Right renal pelvis (tissue), 4 donors: ENCODE measurements at regions not wholly inside any gene's neighbourhood (a gene's known extent, or its start where the extent isn't known, plus 50 kb on each side); places are given as distances from the start of the nearest gene placed in this dataset.

Experiments used
- DNase-seq, 4 donors: peaks; one replicate each; pipeline ENCODE4 v3.0.0-alpha.2; 2013; ENCODE audit warnings: low read depth in 4 of 4, low spot score in 3 of 4, missing footprints in 1 of 4

- DNase-seq: no peak
Observed at GRCh38 chr17:56648321-56648720, 54.8 kb downstream of the NOG start.

GRCh38 chr17:56648806-56649205 is 55.3 kb downstream of the NOG start:
- DNase-seq: no peak

- DNase-seq: no peak
Observed at GRCh38 chr17:56652628-56653027, 59.1 kb downstream of the NOG start.

- DNase-seq: peak in 2 of 4 donors; percentile 5 to 28
Observed at GRCh38 chr17:56653877-56654276, 60.4 kb downstream of the NOG start.

GRCh38 chr17:56656701-56657327 is 63.3 kb downstream of the NOG start:
- peak in 2 of 4 donors; percentile 8 to 10 for DNase-seq

GRCh38 chr17:56658648-56659047 is 65.1 kb downstream of the NOG start:
- no peak for DNase-seq

GRCh38 chr17:56659622-56660021 is 66.1 kb downstream of the NOG start:
- no peak for DNase-seq

- DNase-seq: no peak
Observed at GRCh38 chr17:56661906-56662305, 68.4 kb downstream of the NOG start.

GRCh38 chr17:56665864-56666263 is 72.4 kb downstream of the NOG start:
- no peak for DNase-seq

GRCh38 chr17:56667925-56668458 is 74.5 kb downstream of the NOG start:
- DNase-seq: no peak

GRCh38 chr17:56672195-56672594 is 78.7 kb downstream of the NOG start:
- DNase-seq: no peak

- no peak for DNase-seq
Observed at GRCh38 chr17:56674401-56674925, 81.0 kb downstream of the NOG start.

- DNase-seq: no peak
Observed at GRCh38 chr17:56675876-56676660, 82.6 kb downstream of the NOG start.

GRCh38 chr17:56676810-56677209 is 83.3 kb downstream of the NOG start:
- no peak for DNase-seq

- DNase-seq: peak in 1 of 4 donors; percentile 12
Observed at GRCh38 chr17:56678249-56679114, 85.0 kb downstream of the NOG start.

GRCh38 chr17:56679115-56679776 is 85.7 kb downstream of the NOG start:
- DNase-seq: peak in 3 of 4 donors; percentile 27 to 56 (median 35)

- no peak for DNase-seq
Observed at GRCh38 chr17:56679777-56680422, 86.4 kb downstream of the NOG start.

- DNase-seq: no peak
Observed at GRCh38 chr17:56680676-56681075, 87.2 kb downstream of the NOG start.

GRCh38 chr17:56681561-56682266 is 88.2 kb downstream of the NOG start:
- DNase-seq: no peak
